ENCODE measurements at regions not wholly inside any gene's neighbourhood (a gene's known extent, or its start where the extent isn't known, plus 50 kb on each side); places are given as distances from the start of the nearest gene placed in this dataset.

DNA sequence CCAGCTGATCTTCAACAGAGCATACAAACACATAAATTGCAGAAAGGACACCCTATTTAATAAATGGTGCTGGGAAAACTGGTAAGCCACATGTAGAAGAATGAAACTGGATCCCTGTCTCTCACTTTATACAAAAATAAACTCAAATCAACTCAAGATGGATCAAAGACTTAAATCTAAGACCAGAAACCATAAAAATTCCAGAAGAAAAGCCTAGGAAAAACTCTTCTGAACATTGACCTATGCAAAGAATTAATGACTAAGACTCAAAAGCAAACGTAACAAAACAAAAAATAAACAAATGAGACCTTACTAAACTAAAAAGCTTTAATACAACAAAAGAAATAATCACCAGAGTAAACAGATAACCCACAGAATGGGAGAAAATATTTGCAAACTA lies 74.5 kb upstream of the ABCC4 start:
- no CpG with 5 or more reads among the region's 1 CpG for WGBS (ENCODE audit: extremely low coverage, insufficient coverage, insufficient read length)
- H4K8ac ChIP-seq (ENCODE audit: low read depth, low read length), result no peak overlapping the region
- no peak overlapping the region for H3K4me2 ChIP-seq (ENCODE audit: low read length)
- no peak overlapping the region for H4K12ac ChIP-seq (ENCODE audit: low read depth, low read length)
- no peak overlapping the region for H3K14ac ChIP-seq (ENCODE audit: low read length)
- H3K79me2 ChIP-seq (ENCODE audit: control insufficient read depth, insufficient read depth, low read length, poor library complexity), result no peaks in the 10 kb centered on the region
- H3K23ac ChIP-seq (ENCODE audit: low read length), result no peak overlapping the region
- no peak overlapping the region for H3K4me3 ChIP-seq (ENCODE audit: low read depth, low read length)
- no peak overlapping the region for H2AK5ac ChIP-seq (ENCODE audit: low read length)
- no peak for DNase-seq
- no peak overlapping the region for H2BK5ac ChIP-seq (ENCODE audit: low read depth, low read length, poor library complexity)
- no peak overlapping the region for H2BK12ac ChIP-seq (ENCODE audit: low read length)
- H3K79me1 ChIP-seq (ENCODE audit: low read length), result no peaks in the 10 kb centered on the region
- H2AFZ ChIP-seq (ENCODE audit: insufficient read depth, low read length, poor library complexity), result no peak overlapping the region
- no peak overlapping the region for H3K9ac ChIP-seq (ENCODE audit: low read length)
- no peak overlapping the region for H3K4ac ChIP-seq (ENCODE audit: low read depth, low read length)
- H3K9me3 ChIP-seq (ENCODE audit: insufficient read depth, low read depth, low read length), result no peaks in the 10 kb centered on the region
- H2BK120ac ChIP-seq (ENCODE audit: insufficient read depth, low read length, poor library complexity), result no peak overlapping the region
- no peaks in the 10 kb centered on the region for H3K36me3 ChIP-seq (ENCODE audit: control insufficient read depth in 1 of 2, insufficient read depth in 2 of 2, low read length in 2 of 2)
- no peak overlapping the region for H4K91ac ChIP-seq (ENCODE audit: low read depth, low read length)
- peaks cover 0 to 3% of the 10 kb centered on the region in 2 experiments for H3K4me1 ChIP-seq (ENCODE audit: control insufficient read depth in 1 of 2, insufficient read depth in 2 of 2, low read length in 2 of 2)
- no peak overlapping the region for H3K18ac ChIP-seq (ENCODE audit: low read length)
- no peak overlapping the region for H3K27ac ChIP-seq (ENCODE audit: low read depth, low read length)
- no peaks in the 10 kb centered on the region for H3K27me3 ChIP-seq (ENCODE audit: insufficient read depth, low read length)

GRCh38 chr13:95378603-95379002 lies 77.4 kb upstream of the ABCC4 start:
- peaks cover 0 to 3% of the 10 kb centered on the region in 2 experiments for H3K4me1 ChIP-seq (ENCODE audit: control insufficient read depth in 1 of 2, insufficient read depth in 2 of 2, low read length in 2 of 2)
- H2AFZ ChIP-seq (ENCODE audit: insufficient read depth, low read length, poor library complexity), result no peak overlapping the region
- no peak overlapping the region for H3K4me3 ChIP-seq (ENCODE audit: low read depth, low read length)
- no peaks in the 10 kb centered on the region for H3K79me2 ChIP-seq (ENCODE audit: control insufficient read depth, insufficient read depth, low read length, poor library complexity)
- no peak overlapping the region for H3K23ac ChIP-seq (ENCODE audit: low read length)
- no peak overlapping the region for H3K14ac ChIP-seq (ENCODE audit: low read length)
- H2BK120ac ChIP-seq (ENCODE audit: insufficient read depth, low read length, poor library complexity), result no peak overlapping the region
- no peak overlapping the region for H4K91ac ChIP-seq (ENCODE audit: low read depth, low read length)
- H2AK5ac ChIP-seq (ENCODE audit: low read length), result no peak overlapping the region
- H4K12ac ChIP-seq (ENCODE audit: low read depth, low read length), result no peak overlapping the region
- no peak overlapping the region for H2BK12ac ChIP-seq (ENCODE audit: low read length)
- no peak overlapping the region for H3K4ac ChIP-seq (ENCODE audit: low read depth, low read length)
- DNase-seq, result peak in 1 of 2 donors; percentile 52
- H3K36me3 ChIP-seq (ENCODE audit: control insufficient read depth in 1 of 2, insufficient read depth in 2 of 2, low read length in 2 of 2), result no peaks in the 10 kb centered on the region
- no peaks in the 10 kb centered on the region for H3K79me1 ChIP-seq (ENCODE audit: low read length)
- no peak overlapping the region for H2BK5ac ChIP-seq (ENCODE audit: low read depth, low read length, poor library complexity)
- no CpG with 5 or more reads among the region's 1 CpG for WGBS (ENCODE audit: extremely low coverage, insufficient coverage, insufficient read length)
- H3K9ac ChIP-seq (ENCODE audit: low read length), result no peak overlapping the region
- H3K27ac ChIP-seq (ENCODE audit: low read depth, low read length), result no peak overlapping the region
- H4K8ac ChIP-seq (ENCODE audit: low read depth, low read length), result no peak overlapping the region
- peaks cover 1% of the 10 kb centered on the region for H3K9me3 ChIP-seq (ENCODE audit: insufficient read depth, low read depth, low read length)
- no peaks in the 10 kb centered on the region for H3K27me3 ChIP-seq (ENCODE audit: insufficient read depth, low read length)
- H3K4me2 ChIP-seq (ENCODE audit: low read length), result no peak overlapping the region
- no peak overlapping the region for H3K18ac ChIP-seq (ENCODE audit: low read length)

DNA sequence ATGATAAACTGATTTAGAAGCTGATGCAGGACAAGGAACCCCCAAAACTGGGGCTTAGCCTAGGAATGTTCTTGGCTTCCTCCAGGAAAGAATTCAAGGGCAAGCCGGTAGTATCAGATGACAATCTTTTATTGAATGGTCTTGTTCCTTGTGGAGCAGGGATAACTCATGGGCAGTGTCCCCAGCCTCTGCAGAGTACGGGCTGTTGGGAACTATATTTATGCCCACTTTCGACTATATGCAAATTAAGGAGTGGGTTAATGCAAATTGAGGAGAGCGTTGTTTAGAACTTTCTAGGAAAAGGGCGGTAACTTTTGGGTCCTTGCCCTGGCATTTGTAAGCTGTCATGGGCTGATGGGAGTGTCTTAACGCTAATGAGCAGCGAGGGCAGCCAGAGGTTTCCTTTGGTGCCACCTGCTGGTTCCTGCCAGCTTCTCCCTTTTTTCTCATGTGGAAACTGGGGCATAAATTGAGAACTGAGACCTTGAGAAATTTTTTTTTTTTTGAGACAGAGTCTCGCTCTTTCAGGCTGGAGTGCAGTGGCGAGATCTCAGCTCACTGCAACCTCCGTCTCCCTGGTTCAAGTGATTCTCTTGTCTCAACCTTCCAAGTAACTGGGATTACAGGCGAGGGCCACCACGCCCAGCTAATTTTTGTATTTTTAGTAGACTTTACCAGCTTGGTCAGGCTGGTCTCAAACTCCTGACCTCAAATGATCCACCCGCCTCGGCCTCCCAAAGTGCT lies 79.4 kb upstream of the ABCC4 start:
- Histone ChIP-seq H3K79me1 (ENCODE audit: low read length) (no peaks in the 10 kb centered on the region), H3K27me3 (ENCODE audit: insufficient read depth, low read length) (no peaks in the 10 kb centered on the region), H2BK120ac (ENCODE audit: insufficient read depth, low read length, poor library complexity) (no peak overlapping the region), H2AFZ (ENCODE audit: insufficient read depth, low read length, poor library complexity) (no peak overlapping the region), H4K91ac (ENCODE audit: low read depth, low read length) (no peak overlapping the region), H3K23ac (ENCODE audit: low read length) (no peak overlapping the region), H3K4me2 (ENCODE audit: low read length) (peak overlapping the region; percentile 28), H3K9ac (ENCODE audit: low read length) (no peak overlapping the region), H3K4me3 (ENCODE audit: low read depth, low read length) (no peak overlapping the region), H2BK5ac (ENCODE audit: low read depth, low read length, poor library complexity) (no peak overlapping the region), H3K9me3 (ENCODE audit: insufficient read depth, low read depth, low read length) (peaks cover 1% of the 10 kb centered on the region), H3K18ac (ENCODE audit: low read length) (no peak overlapping the region), H2BK12ac (ENCODE audit: low read length) (no peak overlapping the region), H3K79me2 (ENCODE audit: control insufficient read depth, insufficient read depth, low read length, poor library complexity) (no peaks in the 10 kb centered on the region), H3K36me3 (ENCODE audit: control insufficient read depth in 1 of 2, insufficient read depth in 2 of 2, low read length in 2 of 2) (no peaks in the 10 kb centered on the region), H2AK5ac (ENCODE audit: low read length) (no peak overlapping the region), H4K12ac (ENCODE audit: low read depth, low read length) (no peak overlapping the region), H4K8ac (ENCODE audit: low read depth, low read length) (peak overlapping the region; percentile 15), H3K14ac (ENCODE audit: low read length) (no peak overlapping the region), H3K27ac (ENCODE audit: low read depth, low read length) (no peak overlapping the region), H3K4me1 (ENCODE audit: control insufficient read depth in 1 of 2, insufficient read depth in 2 of 2, low read length in 2 of 2) (peaks cover 0 to 3% of the 10 kb centered on the region in 2 experiments), H3K4ac (ENCODE audit: low read depth, low read length) (no peak overlapping the region)
- WGBS (ENCODE audit: extremely low coverage, insufficient coverage, insufficient read length), result no CpG with 5 or more reads among the region's 14 CpGs
- peak; percentile 57 to 87 for DNase-seq

GRCh38 chr13:95381212-95381527 lies 79.9 kb upstream of the ABCC4 start:
- Histone ChIP-seq H3K79me2 (ENCODE audit: control insufficient read depth, insufficient read depth, low read length, poor library complexity) (no peaks in the 10 kb centered on the region), H2BK12ac (ENCODE audit: low read length) (no peak overlapping the region), H4K12ac (ENCODE audit: low read depth, low read length) (no peak overlapping the region), H4K91ac (ENCODE audit: low read depth, low read length) (no peak overlapping the region), H3K9ac (ENCODE audit: low read length) (no peak overlapping the region), H3K79me1 (ENCODE audit: low read length) (no peaks in the 10 kb centered on the region), H3K4me1 (ENCODE audit: control insufficient read depth in 1 of 2, insufficient read depth in 2 of 2, low read length in 2 of 2) (peaks cover 0 to 3% of the 10 kb centered on the region in 2 experiments), H3K9me3 (ENCODE audit: insufficient read depth, low read depth, low read length) (peaks cover 1% of the 10 kb centered on the region), H3K36me3 (ENCODE audit: control insufficient read depth in 1 of 2, insufficient read depth in 2 of 2, low read length in 2 of 2) (no peaks in the 10 kb centered on the region), H2AFZ (ENCODE audit: insufficient read depth, low read length, poor library complexity) (no peak overlapping the region), H2AK5ac (ENCODE audit: low read length) (no peak overlapping the region), H3K14ac (ENCODE audit: low read length) (no peak overlapping the region), H3K27ac (ENCODE audit: low read depth, low read length) (no peak overlapping the region), H3K23ac (ENCODE audit: low read length) (no peak overlapping the region), H3K27me3 (ENCODE audit: insufficient read depth, low read length) (no peaks in the 10 kb centered on the region), H2BK5ac (ENCODE audit: low read depth, low read length, poor library complexity) (no peak overlapping the region), H4K8ac (ENCODE audit: low read depth, low read length) (no peak overlapping the region), H3K4ac (ENCODE audit: low read depth, low read length) (no peak overlapping the region), H3K18ac (ENCODE audit: low read length) (no peak overlapping the region), H3K4me3 (ENCODE audit: low read depth, low read length) (no peak overlapping the region), H3K4me2 (ENCODE audit: low read length) (no peak overlapping the region), H2BK120ac (ENCODE audit: insufficient read depth, low read length, poor library complexity) (no peak overlapping the region)
- WGBS (ENCODE audit: extremely low coverage, insufficient coverage, insufficient read length), result no CpG with 5 or more reads among the region's 5 CpGs
- DNase-seq, result no peak
